Activated naive CD8-positive, alpha-beta T cell treated with anti-CD3 and anti-CD28 coated beads, Interleukin-2, amount 10 ng/mL, durations not matched to agents 7 days and 5 days (primary cell): ENCODE measurements at regions not wholly inside any gene's neighbourhood (a gene's known extent, or its start where the extent isn't known, plus 50 kb on each side); places are given as distances from the start of the nearest gene placed in this dataset.
"Not testable (repeated sequence)": the region's sequence is repeated elsewhere in the genome, so short reads cannot be mapped to it uniquely, and the experiment has no call there.

Experiments
- ATAC-seq: fragments of 150-1000 bp; cut with Tn5 transposase; one replicate; pipeline ENCODE4 v1.10.0; 2021; ENCODE audit warnings: low read depth, moderate library complexity
- POLR2A ChIA-PET: fragments of 350-600 bp; sonication (Branson Sonifier 250); formaldehyde crosslinking; loops from one replicate; lab custom pipeline; 2021; ENCODE audit warnings: antibody characterized with exemption; lab: Charles Lee
- DNase-seq: peaks from one replicate; pipeline ENCODE4 v3.0.0; 2021
- H3K27ac Mint-ChIP-seq: one replicate; pipeline ENCODE4 v1.8.0; 2022; ENCODE audit warnings: mild to moderate bottlenecking, mixed read lengths
- H3K27me3 Mint-ChIP-seq: one replicate; pipeline ENCODE4 v1.8.0; 2022; ENCODE audit warnings: mild to moderate bottlenecking, moderate library complexity, mixed read lengths
- H3K36me3 Mint-ChIP-seq: one replicate; pipeline ENCODE4 v1.8.0; 2021; ENCODE audit warnings: mild to moderate bottlenecking, mixed read lengths
- H3K4me1 Mint-ChIP-seq: one replicate; pipeline ENCODE4 v1.8.0; 2021; ENCODE audit warnings: mixed read lengths
- H3K4me3 Mint-ChIP-seq: one replicate; pipeline ENCODE4 v1.8.0; 2022; ENCODE audit warnings: mild to moderate bottlenecking, moderate library complexity, mixed read lengths
- H3K9me3 Mint-ChIP-seq: one replicate; pipeline ENCODE4 v1.8.0; 2021; ENCODE audit warnings: mixed read lengths

DNA sequence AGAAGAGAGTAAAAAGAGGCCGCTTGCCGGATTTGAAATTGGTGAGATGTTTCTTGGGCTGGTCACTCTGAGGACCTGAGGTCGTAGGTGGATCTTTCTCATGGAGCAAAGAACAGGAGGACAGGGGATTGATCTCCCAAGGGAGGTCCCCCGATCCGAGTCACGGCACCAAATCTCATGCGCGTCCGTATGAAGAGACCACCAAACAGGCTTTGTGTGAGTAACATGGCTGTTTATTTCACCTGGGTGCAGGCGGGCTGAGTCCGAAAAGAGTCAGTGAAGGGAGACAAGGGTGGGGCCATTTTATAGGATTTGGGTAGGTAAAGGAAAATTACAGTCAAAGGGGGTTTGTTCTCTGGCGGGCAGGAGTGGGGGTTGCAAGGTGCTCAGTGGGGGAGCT is 803.6 kb upstream of the ID2 start:
- H3K9me3 Mint-ChIP-seq, POLR2A ChIA-PET, H3K36me3 Mint-ChIP-seq, H3K27ac Mint-ChIP-seq, H3K4me3 Mint-ChIP-seq, DNase-seq, ATAC-seq, H3K4me1 Mint-ChIP-seq, H3K27me3 Mint-ChIP-seq: not testable (repeated sequence)

DNA sequence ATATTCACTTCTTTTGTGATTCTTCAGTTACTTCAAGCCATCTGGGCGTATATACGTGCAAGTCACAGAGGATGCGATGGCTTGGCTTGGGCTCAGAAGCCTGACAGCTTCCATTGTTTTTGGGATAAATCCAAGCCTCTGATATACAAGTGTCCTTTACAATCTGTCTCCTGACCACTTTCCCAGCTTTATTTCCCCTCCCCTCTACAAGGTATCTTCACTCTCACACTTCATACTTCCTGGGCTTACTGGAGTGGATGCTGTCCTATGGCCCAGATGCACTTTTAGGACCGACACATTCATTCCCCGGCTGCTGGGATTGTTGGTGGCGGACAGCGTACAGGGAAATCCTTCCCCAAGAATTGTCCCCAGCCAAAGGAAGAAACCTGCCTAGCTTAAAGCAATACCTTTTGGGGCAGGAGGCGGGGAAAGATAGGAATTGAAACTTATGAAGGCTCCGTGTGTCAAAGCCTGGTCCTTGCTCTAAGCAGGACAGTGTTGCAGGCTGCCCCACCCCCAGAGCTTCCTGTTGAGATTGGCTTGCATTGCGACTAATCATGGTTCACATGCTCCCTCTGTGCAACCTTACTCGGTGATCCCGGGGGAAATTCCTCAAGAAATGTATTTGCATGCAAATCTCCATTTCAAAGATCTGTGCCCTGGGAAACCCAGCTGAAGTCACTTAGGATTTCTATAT is 802.9 kb upstream of the ID2 start:
- no peak overlapping the region for H3K27ac Mint-ChIP-seq
- peaks cover 3% of the 10 kb centered on the region for H3K9me3 Mint-ChIP-seq
- DNase-seq (no peak), ATAC-seq (no peak)
- H3K27me3 Mint-ChIP-seq = no peaks in the 10 kb centered on the region
- H3K4me1 Mint-ChIP-seq = no peaks in the 10 kb centered on the region
- POLR2A ChIA-PET = no interaction called here
- peaks cover 2% of the 10 kb centered on the region for H3K36me3 Mint-ChIP-seq
- no peak overlapping the region for H3K4me3 Mint-ChIP-seq

- POLR2A ChIA-PET = no interaction called here
- no peak overlapping the region for H3K27ac Mint-ChIP-seq
- ATAC-seq = no peak
Observed at GRCh38 chr2:7879483-7879835, 802.4 kb upstream of the ID2 start.

DNA sequence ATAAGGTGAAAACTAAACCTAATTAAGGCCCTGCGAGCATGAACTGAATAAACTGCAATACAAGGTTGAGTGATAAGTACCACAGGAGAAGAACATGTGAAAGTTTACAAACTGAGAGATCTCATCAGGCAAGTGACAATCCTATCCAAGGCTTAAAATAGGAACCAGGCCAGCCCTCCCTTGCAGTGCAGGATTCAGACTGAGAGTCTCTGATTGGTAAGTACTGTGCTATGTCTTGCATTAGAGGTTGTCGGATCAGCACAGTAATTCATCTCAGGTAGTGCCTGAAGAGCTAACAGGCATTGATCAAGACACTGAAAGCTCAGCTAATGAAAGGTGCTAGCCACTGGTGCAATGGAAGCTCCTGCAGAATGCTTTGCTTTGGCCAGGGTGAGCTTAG is 801.7 kb upstream of the ID2 start:
- Mint-ChIP-seq H3K27ac (no peak overlapping the region), H3K36me3 (peaks cover 2% of the 10 kb centered on the region), H3K4me1 (no peaks in the 10 kb centered on the region), H3K27me3 (no peaks in the 10 kb centered on the region), H3K9me3 (peaks cover 5% of the 10 kb centered on the region), H3K4me3 (no peak overlapping the region)
- POLR2A ChIA-PET = no interaction called here
- no peak for ATAC-seq
- no peak for DNase-seq

More at GRCh38 chr2:7879483-7879835, 802.4 kb upstream of the ID2 start:
- Mint-ChIP-seq H3K4me3 (no peak overlapping the region), H3K27me3 (no peaks in the 10 kb centered on the region), H3K4me1 (no peaks in the 10 kb centered on the region), H3K9me3 (peaks cover 5% of the 10 kb centered on the region), H3K36me3 (peaks cover 2% of the 10 kb centered on the region)
- DNase-seq = no peak

GRCh38 chr2:7880566-7880965 is 801.3 kb upstream of the ID2 start:
- H3K4me3 Mint-ChIP-seq = no peak overlapping the region
- ATAC-seq (no peak), DNase-seq (no peak)
- POLR2A ChIA-PET = no interaction called here
- no peaks in the 10 kb centered on the region for H3K4me1 Mint-ChIP-seq
- no peaks in the 10 kb centered on the region for H3K27me3 Mint-ChIP-seq
- H3K36me3 Mint-ChIP-seq = peaks cover 2% of the 10 kb centered on the region
- peaks cover 5% of the 10 kb centered on the region for H3K9me3 Mint-ChIP-seq
- H3K27ac Mint-ChIP-seq = no peak overlapping the region

DNA sequence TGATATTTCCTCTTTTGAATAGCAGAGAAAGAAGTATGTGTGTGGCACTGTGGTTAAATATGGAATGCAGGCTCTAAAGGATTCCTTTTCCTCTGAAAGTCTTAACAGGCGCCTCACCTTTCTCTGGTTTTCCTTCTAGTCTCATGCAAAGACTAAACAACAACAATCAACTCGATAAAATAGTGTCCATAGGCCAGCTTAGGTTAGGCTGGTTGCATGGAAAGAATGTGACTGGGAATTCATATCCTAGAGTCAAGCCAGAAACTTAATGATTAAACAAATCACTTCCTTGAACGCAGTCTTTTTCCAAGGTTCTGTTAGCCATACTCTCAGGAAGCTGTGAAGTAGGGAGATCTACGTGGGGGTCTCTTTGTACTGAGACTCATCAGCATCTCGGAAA is 800.8 kb upstream of the ID2 start:
- Mint-ChIP-seq H3K4me3 (no peak overlapping the region), H3K27me3 (no peaks in the 10 kb centered on the region), H3K36me3 (peaks cover 2% of the 10 kb centered on the region), H3K4me1 (no peaks in the 10 kb centered on the region), H3K9me3 (peaks cover 5% of the 10 kb centered on the region), H3K27ac (no peak overlapping the region)
- ATAC-seq (no peak), DNase-seq (no peak)
- POLR2A ChIA-PET = no interaction called here

- Mint-ChIP-seq H3K27me3 (no peaks in the 10 kb centered on the region), H3K27ac (no peak overlapping the region), H3K4me3 (no peak overlapping the region), H3K4me1 (no peaks in the 10 kb centered on the region), H3K36me3 (peaks cover 2% of the 10 kb centered on the region), H3K9me3 (peaks cover 5% of the 10 kb centered on the region)
- DNase-seq (no peak), ATAC-seq (no peak)
- POLR2A ChIA-PET = no interaction called here
Observed at GRCh38 chr2:7881466-7881865, 800.4 kb upstream of the ID2 start.

- no peak overlapping the region for H3K27ac Mint-ChIP-seq
- no peaks in the 10 kb centered on the region for H3K4me1 Mint-ChIP-seq
Observed at GRCh38 chr2:7882296-7882695, 799.6 kb upstream of the ID2 start.

DNA sequence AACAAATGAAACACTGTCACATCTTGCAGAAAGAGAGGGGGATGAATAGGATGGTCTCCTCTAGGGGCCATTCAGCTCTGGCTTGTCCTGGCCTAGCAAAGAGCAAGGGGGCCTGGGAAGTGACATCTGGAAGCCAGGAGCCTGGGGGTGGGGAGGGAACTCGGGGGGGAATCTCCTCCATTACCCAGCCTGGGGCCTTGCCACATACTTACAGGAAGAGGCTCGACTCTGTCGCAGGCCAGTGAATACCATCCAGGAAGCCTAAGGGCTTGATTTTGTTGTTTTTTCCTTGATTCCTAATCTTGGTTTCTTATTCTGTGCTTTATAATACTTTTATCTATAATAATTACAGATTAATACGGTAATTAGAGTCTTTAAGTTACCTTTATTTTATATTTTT is 797.5 kb upstream of the ID2 start:
- Mint-ChIP-seq H3K27me3 (no peaks in the 10 kb centered on the region), H3K4me3 (no peak overlapping the region), H3K9me3 (peaks cover 7% of the 10 kb centered on the region), H3K4me1 (no peaks in the 10 kb centered on the region), H3K27ac (no peak overlapping the region), H3K36me3 (peaks cover 3% of the 10 kb centered on the region)
- DNase-seq (no peak), ATAC-seq (no peak)
- POLR2A ChIA-PET = no interaction called here

More at GRCh38 chr2:7882296-7882695, 799.6 kb upstream of the ID2 start:
- Mint-ChIP-seq H3K36me3 (peaks cover 2% of the 10 kb centered on the region), H3K4me3 (no peak overlapping the region), H3K27me3 (no peaks in the 10 kb centered on the region), H3K9me3 (peaks cover 5% of the 10 kb centered on the region)
- ATAC-seq (no peak), DNase-seq (no peak)
- POLR2A ChIA-PET = no interaction called here

GRCh38 chr2:7886666-7887065 is 795.2 kb upstream of the ID2 start:
- POLR2A ChIA-PET = no interaction called here
- no peak overlapping the region for H3K4me3 Mint-ChIP-seq
- ATAC-seq (no peak), DNase-seq (no peak)
- H3K27me3 Mint-ChIP-seq = no peaks in the 10 kb centered on the region
- peaks cover 7% of the 10 kb centered on the region for H3K9me3 Mint-ChIP-seq
- peaks cover 3% of the 10 kb centered on the region for H3K36me3 Mint-ChIP-seq
- H3K27ac Mint-ChIP-seq = no peak overlapping the region
- no peaks in the 10 kb centered on the region for H3K4me1 Mint-ChIP-seq

GRCh38 chr2:7887441-7887840 is 794.4 kb upstream of the ID2 start:
- Mint-ChIP-seq H3K36me3 (peaks cover 3% of the 10 kb centered on the region), H3K27ac (no peak overlapping the region), H3K27me3 (no peaks in the 10 kb centered on the region), H3K4me3 (no peak overlapping the region), H3K4me1 (no peaks in the 10 kb centered on the region), H3K9me3 (peaks cover 7% of the 10 kb centered on the region)
- DNase-seq (no peak), ATAC-seq (no peak)
- POLR2A ChIA-PET = no interaction called here

- Mint-ChIP-seq H3K4me1 (no peaks in the 10 kb centered on the region), H3K27ac (no peak overlapping the region), H3K4me3 (no peak overlapping the region), H3K9me3 (peaks cover 4% of the 10 kb centered on the region), H3K36me3 (peaks cover 3% of the 10 kb centered on the region), H3K27me3 (no peaks in the 10 kb centered on the region)
- ATAC-seq = no peak
- no peak for DNase-seq
- POLR2A ChIA-PET = no interaction called here
Observed at GRCh38 chr2:7888876-7889275, 793.0 kb upstream of the ID2 start.

- H3K27me3 Mint-ChIP-seq = no peaks in the 10 kb centered on the region
- no peak overlapping the region for H3K27ac Mint-ChIP-seq
- no peak for ATAC-seq
- peaks cover 3% of the 10 kb centered on the region for H3K36me3 Mint-ChIP-seq
- no peaks in the 10 kb centered on the region for H3K4me1 Mint-ChIP-seq
- H3K4me3 Mint-ChIP-seq = no peak overlapping the region
- no peak for DNase-seq
- peaks cover 3% of the 10 kb centered on the region for H3K9me3 Mint-ChIP-seq
- POLR2A ChIA-PET = no interaction called here
Observed at GRCh38 chr2:7891312-7891711, 790.5 kb upstream of the ID2 start.

DNA sequence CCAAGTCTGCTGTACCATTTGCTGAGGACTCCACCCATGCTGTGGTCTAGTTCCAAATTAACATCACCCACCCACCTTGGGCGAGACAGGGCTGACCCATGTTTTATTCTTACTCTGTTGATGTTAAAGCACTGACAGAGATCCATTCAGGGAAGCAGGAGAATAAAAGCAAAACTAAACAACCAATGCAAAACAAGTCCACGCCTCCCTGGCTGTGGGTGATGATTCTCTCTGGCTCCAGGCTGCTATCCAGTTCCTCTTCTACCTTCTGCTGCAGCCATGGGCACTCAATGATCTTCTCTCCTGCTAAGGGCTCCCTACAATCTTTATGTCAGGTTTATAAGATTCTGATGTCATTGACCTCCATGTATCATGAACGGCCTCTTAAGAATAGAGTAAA is 786.6 kb upstream of the ID2 start:
- peaks cover 16% of the 10 kb centered on the region for H3K4me1 Mint-ChIP-seq
- no peak for ATAC-seq
- H3K36me3 Mint-ChIP-seq = peaks cover 2% of the 10 kb centered on the region

More for the DNA sequence above, 786.6 kb upstream of the ID2 start:
- Mint-ChIP-seq H3K27ac (no peak overlapping the region), H3K9me3 (peaks cover 1% of the 10 kb centered on the region), H3K27me3 (peaks cover 6% of the 10 kb centered on the region), H3K4me3 (no peak overlapping the region)
- no peak for DNase-seq
- POLR2A ChIA-PET = no interaction called here
